CMK (cell line): ENCODE measurements at regions not wholly inside any gene's neighbourhood (a gene's known extent, or its start where the extent isn't known, plus 50 kb on each side); places are given as distances from the start of the nearest gene placed in this dataset.
"Not testable (repeated sequence)": the region's sequence is repeated elsewhere in the genome, so short reads cannot be mapped to it uniquely, and the experiment has no call there.

ENCODE experiments used
- DNase-seq: peaks from one replicate; pipeline ENCODE4 v3.0.0-alpha.2; 2010; ENCODE audit warnings: low read depth

DNA sequence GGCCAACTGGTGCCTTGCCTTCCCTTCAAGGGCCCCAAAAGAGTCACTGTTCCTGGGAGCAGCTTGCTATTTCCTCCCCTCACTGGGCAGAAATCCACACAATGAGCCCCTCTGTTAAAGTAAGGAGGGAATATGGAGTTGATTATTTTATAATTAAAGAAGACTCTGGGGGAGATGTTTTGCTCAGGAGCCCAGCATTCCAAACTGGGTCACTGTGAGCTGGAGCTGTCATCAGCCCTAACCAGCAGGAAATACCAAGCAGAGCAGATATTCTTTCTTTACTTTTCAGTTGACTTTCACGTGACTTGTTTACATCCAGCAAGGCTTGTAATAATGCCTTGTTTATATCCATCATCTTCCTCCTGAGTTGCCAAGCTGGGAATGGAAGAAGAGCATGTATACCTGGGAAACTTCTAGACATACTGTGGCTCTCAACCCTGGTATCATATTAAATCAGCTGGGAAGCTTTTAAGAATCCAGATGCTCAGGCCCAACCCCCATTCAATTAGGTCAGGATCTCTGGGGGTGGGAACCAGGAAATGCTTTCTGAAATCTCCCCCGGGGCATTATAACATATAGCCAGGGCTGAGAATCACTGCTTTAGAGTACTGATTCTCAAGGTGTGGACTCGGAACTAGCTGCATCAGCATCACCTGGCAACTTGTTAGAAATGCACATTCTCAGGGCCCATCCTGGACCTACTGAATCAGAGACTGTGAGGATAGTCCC lies 175.6 kb upstream of the MYLIP start:
- no peak for DNase-seq

DNA sequence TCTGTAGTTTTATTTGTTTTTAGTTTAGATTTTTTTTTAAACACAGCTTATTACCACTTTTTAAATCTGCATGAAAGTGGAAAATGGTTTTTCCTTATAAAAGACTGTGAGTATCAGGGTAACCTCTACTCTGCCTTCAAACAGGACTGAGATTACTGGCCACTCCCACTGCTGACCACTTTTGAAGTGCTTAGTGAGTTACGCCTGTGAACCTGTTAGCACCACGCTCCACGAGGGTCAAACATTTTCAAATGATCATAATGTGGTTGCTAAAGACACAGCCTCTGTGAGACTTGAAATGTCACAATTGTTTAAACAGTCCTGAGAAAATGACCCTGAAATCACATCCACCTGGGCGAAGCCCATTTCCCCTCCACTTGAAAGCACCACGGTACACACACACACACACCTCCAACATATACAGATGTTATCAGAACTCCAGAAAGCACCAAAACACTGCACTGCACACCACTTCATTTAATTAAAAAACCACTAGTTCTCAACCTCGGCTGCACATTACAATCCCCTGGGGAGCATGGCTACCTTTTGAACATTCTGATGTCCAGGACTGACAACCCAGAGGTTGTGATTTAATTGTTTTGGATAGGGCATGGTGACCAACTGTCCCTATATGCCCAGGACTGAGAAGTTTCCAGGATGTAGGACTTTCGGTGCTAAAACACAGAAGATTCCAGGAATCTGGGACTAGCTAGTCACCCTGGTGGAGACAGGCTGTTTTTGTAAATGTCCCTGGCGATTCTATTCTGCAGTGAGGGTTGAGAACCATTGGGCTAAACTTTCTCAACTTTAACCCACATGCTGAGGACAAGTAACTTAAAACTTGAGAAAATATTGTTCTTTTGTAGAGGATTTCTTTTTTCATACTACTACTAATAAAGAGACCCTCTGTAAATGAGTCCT lies 176.4 kb upstream of the MYLIP start:
- DNase-seq = no peak

DNA sequence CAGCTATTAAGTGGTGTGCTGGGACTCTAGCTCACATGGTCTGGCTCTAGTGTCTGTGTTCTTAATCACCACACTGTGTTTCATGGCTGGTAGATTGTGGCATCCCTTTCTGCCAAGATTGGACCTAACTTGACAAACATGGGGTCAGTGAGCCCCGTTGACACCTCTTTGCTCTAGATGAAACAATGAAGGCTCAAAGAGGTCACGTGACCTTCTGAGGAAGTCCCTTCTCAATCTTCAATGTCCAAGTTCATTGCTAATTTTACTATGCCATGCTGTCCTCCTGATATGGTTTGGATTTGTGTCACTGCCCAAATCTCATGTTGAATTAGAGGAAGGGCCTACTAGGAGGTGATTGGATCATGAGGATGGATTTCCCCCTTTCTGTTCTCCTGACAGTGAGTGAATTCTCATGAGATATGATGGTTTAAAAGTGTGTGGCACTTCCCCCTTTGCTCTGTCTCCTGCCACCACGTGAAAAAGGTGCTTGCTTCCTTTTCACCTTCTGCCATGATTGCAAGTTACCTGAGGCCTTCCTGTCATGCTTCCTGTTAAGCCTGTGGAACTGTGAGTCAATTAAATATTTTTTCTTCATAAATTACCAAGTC lies 177.8 kb upstream of the MYLIP start:
- DNase-seq = no peak

- DNase-seq = no peak
These were observed 178.9 kb upstream of the MYLIP start for GRCh38 chr6:15949982-15950381.

GRCh38 chr6:15948930-15949900 lies 179.7 kb upstream of the MYLIP start:
- no peak for DNase-seq

DNA sequence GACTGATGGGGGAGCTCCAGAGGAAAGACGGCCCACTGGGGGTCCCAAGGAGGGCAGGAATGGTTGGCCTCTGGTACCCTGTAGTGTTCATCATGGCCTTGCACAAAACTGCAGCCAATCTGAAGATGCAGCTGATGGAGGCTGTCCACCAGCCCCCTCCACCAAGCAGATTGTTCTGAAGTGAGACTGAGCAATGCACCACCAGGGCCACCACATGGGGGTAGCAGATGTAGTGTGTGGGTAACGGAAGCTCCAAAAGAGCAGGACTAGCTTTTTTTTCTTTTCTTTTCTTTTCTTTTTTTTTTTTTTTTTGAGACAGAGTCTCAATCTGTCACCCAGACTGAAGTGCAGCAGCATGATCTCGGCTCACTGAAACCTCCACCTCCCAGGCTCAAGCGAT lies 181.0 kb upstream of the MYLIP start:
- no peak for DNase-seq

DNA sequence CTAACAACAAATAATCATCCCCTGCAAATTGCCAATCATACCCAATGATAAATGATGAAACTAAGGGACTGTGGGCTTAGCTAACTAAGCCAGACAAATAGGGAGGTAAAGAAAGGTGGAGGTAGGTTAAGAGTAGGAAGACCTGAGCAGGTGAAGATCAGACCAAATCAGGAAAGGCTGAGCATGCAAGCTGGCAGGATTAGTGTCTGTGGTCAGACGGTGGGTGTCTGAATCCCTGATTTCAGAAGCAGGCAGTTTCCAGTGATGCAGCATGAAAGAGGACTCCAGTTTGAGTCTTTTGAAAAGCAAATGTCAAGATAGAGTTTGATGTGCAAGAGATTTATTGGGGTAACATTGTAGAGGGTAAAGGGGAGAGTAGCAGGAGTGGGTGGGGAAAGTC lies 181.4 kb upstream of the MYLIP start:
- DNase-seq = no peak

- no peak for DNase-seq
These were observed 182.0 kb upstream of the MYLIP start for GRCh38 chr6:15946701-15947385.

DNA sequence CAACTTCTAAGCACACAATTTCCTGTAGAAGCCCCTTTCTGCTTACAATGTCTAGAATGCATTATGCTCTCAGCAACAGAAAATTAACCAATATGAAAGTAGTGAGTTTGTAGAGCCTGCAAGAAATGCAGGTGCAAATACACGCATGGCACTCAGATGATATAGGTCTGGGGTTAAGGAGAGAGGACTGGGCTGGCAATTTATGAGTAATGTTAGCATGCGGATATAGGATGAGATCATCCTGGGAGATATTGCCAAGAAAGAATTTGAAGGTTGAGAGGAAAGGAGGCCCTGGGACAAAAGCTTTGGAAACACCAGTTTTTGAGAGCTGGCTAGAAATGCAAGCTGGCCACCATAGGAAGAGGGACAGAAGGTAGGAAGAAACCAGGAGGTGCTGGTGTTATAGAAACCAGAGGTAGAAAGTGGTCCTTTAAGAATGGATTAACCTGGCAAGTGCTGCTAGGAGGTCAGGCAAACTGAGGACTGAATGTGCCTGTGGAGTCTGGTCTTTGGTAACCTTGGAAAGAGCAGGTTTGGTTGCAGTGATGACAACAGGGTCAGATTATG lies 183.2 kb upstream of the MYLIP start:
- no peak for DNase-seq

- DNase-seq = no peak
These were observed 185.5 kb upstream of the MYLIP start for GRCh38 chr6:15943423-15943822.

GRCh38 chr6:15941168-15941567 lies 187.7 kb upstream of the MYLIP start:
- no peak for DNase-seq

DNA sequence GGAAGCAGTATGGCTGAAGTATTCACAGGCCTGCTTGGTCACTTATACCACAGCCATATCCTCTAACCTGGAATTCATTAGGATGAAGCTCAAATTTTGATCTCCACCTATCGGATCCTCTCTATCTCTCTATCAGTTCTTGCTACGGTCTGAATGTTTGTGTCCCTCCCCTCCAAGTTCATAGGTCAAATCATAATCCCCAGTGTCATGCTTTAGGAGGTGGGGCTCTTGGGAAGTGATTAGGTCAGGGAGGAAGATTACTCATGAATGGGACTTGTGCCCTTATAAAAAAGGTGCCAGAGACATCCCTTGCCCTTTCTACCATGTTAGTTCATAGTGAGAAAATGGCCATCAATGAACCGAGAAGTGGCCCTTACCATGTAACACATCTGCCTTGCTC lies 190.8 kb upstream of the MYLIP start:
- DNase-seq = no peak

- DNase-seq = peak; percentile 20
These were observed 191.3 kb upstream of the MYLIP start for GRCh38 chr6:15937602-15938001.

DNA sequence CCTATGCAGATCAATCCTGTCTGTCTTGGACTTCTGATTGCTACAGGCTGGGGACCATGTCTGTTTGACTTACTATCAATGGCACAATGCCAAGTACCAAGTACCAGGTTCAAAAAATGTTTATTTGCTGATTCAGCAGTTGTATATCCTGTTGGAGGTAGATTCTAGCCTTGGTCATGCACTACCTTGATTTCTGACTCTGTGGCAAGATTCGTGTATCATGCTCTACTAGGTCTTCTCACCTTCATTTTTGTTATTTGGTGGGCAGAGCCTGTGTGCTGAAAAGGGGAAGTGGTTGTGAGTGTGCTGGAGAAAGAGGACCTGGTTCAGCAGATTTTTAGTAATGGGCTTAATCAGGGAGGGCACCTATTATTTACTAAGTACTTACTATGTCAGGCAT lies 192.4 kb upstream of the MYLIP start:
- no peak for DNase-seq

DNA sequence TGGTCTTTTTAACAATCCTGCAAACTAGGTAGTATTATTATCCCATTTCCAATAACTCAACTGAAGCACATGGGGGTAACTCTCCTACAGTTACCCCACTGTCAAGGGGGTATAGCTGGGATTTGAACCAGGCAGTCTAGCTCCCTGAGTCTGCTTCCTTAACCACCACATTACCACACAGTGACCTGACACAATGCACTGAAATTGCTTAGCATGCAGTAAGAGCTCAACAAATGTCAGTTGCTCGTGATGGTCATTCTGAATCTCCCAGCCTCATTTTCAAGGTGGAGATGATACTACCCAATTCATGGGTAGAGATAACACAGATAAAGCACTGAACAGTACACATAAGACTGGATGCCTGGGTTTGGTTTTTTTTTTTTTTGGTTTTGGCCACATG lies 193.2 kb upstream of the MYLIP start:
- DNase-seq = no peak

- not testable (repeated sequence) for DNase-seq
These were observed 197.2 kb upstream of the MYLIP start for GRCh38 chr6:15931697-15932096.

- DNase-seq = no peak
These were observed 198.7 kb upstream of the MYLIP start for GRCh38 chr6:15930207-15930606.

- no peak for DNase-seq
These were observed 199.2 kb upstream of the MYLIP start for GRCh38 chr6:15929685-15930084.

DNA sequence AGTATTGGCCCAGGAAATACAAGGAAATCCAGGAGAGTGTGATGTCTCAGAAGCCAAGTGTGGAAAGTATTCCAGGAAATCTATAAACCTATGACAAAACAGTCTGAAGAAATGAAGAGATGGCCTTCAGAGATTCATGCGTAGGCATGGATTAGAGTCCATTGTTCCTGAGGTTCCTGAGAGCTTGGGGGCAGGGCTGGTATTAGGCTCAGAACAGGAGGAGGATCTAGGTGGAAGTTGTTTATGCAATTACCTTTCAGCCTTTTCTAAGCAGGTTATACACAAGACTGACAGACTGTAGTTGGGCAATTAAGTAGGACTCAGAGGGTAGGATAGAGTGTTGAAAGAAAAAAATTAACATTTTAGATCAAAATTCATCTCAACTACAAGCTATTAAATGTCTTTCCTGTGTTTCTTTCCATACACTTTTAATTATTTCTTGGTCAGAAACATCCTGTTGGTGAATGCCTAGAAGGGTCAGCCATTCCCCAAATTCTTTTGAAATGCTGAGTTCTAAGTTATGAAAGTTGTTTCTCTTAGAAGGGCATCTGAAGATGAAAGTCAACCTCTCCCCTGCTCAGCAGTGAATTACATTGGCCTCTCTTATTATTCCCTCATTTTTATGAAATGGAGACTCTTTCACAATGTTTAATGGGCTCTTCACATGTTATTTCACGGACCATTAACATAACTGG lies 201.2 kb upstream of the MYLIP start:
- no peak for DNase-seq

GRCh38 chr6:15926256-15926655 lies 202.6 kb upstream of the MYLIP start:
- no peak for DNase-seq
